ENCODE measurements at regions not wholly inside any gene's neighbourhood (a gene's known extent, or its start where the extent isn't known, plus 50 kb on each side); places are given as distances from the start of the nearest gene placed in this dataset.

GRCh38 chr3:117063930-117064329 lies 354.4 kb downstream of the TUSC7 start:
- no peaks in the 10 kb centered on the region for H3K4me1 ChIP-seq (ENCODE audit: control insufficient read depth, insufficient read depth, low read length)
- no peaks in the 10 kb centered on the region for H3K36me3 ChIP-seq (ENCODE audit: control insufficient read depth, insufficient read depth, low read length)
- H3K9ac ChIP-seq (ENCODE audit: low read length), result no peak overlapping the region
- H3K27me3 ChIP-seq (ENCODE audit: control insufficient read depth, insufficient read depth, low read length), result no peaks in the 10 kb centered on the region
- no peaks in the 10 kb centered on the region for H3K9me3 ChIP-seq (ENCODE audit: control insufficient read depth, low read length)
- H3K4me3 ChIP-seq (ENCODE audit: low read length), result no peak overlapping the region

GRCh38 chr3:117068301-117068700 lies 358.7 kb downstream of the TUSC7 start:
- H3K4me1 ChIP-seq (ENCODE audit: control insufficient read depth, insufficient read depth, low read length), result no peaks in the 10 kb centered on the region
- H3K9me3 ChIP-seq (ENCODE audit: control insufficient read depth, low read length), result no peaks in the 10 kb centered on the region

GRCh38 chr3:117074826-117075225 lies 365.2 kb downstream of the TUSC7 start:
- no peaks in the 10 kb centered on the region for H3K36me3 ChIP-seq (ENCODE audit: control insufficient read depth, insufficient read depth, low read length)
- no peaks in the 10 kb centered on the region for H3K4me1 ChIP-seq (ENCODE audit: control insufficient read depth, insufficient read depth, low read length)
- H3K4me3 ChIP-seq (ENCODE audit: low read length), result no peak overlapping the region
- no peak overlapping the region for H3K9ac ChIP-seq (ENCODE audit: low read length)
- no peaks in the 10 kb centered on the region for H3K9me3 ChIP-seq (ENCODE audit: control insufficient read depth, low read length)
- H3K27me3 ChIP-seq (ENCODE audit: control insufficient read depth, insufficient read depth, low read length), result no peaks in the 10 kb centered on the region

More at GRCh38 chr3:117068301-117068700, 358.7 kb downstream of the TUSC7 start:
- no peaks in the 10 kb centered on the region for H3K36me3 ChIP-seq (ENCODE audit: control insufficient read depth, insufficient read depth, low read length)
- no peak overlapping the region for H3K4me3 ChIP-seq (ENCODE audit: low read length)
- H3K27me3 ChIP-seq (ENCODE audit: control insufficient read depth, insufficient read depth, low read length), result no peaks in the 10 kb centered on the region
- H3K9ac ChIP-seq (ENCODE audit: low read length), result no peak overlapping the region

- no peak overlapping the region for H3K4me3 ChIP-seq (ENCODE audit: low read length)
- H3K9ac ChIP-seq (ENCODE audit: low read length), result no peak overlapping the region
- no peaks in the 10 kb centered on the region for H3K4me1 ChIP-seq (ENCODE audit: control insufficient read depth, insufficient read depth, low read length)
- no peaks in the 10 kb centered on the region for H3K27me3 ChIP-seq (ENCODE audit: control insufficient read depth, insufficient read depth, low read length)
- H3K36me3 ChIP-seq (ENCODE audit: control insufficient read depth, insufficient read depth, low read length), result no peaks in the 10 kb centered on the region
- H3K9me3 ChIP-seq (ENCODE audit: control insufficient read depth, low read length), result no peaks in the 10 kb centered on the region
Observed at GRCh38 chr3:117079997-117080396, 370.4 kb downstream of the TUSC7 start.

DNA sequence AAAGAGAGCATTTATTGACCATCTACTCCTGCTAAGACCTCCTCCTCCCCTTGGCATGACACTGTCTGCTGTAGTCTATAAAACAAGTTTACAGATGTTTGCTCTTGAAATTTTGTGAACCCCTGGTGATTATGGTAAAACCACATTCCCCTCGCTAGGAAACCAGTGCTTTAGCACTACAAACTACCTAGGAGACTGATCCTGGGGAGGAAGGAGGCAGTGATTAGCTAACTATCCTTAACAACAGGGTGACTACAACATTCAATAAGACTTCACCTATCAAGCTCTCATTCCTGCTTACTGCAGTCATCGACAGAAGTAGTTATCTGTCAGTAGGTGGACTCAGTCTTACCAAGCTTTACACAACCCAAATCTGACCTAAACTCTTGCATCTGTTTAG lies 371.3 kb downstream of the TUSC7 start:
- no peak overlapping the region for H3K9ac ChIP-seq (ENCODE audit: low read length)

DNA sequence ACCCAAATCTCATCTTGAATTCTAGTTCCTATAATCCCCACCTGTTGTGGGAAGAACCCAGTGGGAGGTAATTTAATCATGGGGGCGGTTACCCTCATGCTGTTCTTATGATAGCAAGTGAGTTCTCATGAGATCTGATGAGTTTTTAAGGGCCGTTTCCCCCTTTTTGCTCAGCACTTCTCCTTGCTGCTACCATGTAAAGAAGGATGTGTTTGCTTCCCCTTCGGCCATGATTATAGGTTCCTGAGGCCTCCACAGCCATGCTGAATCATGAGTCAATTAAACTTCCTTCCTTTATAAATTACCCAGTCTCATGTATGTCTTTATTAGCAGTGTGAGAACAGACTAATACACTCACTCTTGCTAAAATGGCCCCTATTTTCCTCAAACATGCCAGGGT lies 374.7 kb downstream of the TUSC7 start:
- no peak overlapping the region for H3K9ac ChIP-seq (ENCODE audit: low read length)
- no peaks in the 10 kb centered on the region for H3K36me3 ChIP-seq (ENCODE audit: control insufficient read depth, insufficient read depth, low read length)
- H3K4me3 ChIP-seq (ENCODE audit: low read length), result no peak overlapping the region
- H3K27me3 ChIP-seq (ENCODE audit: control insufficient read depth, insufficient read depth, low read length), result no peaks in the 10 kb centered on the region
- H3K4me1 ChIP-seq (ENCODE audit: control insufficient read depth, insufficient read depth, low read length), result no peaks in the 10 kb centered on the region
- H3K9me3 ChIP-seq (ENCODE audit: control insufficient read depth, low read length), result no peaks in the 10 kb centered on the region

More for the DNA sequence above, 371.3 kb downstream of the TUSC7 start:
- Histone ChIP-seq H3K36me3 (ENCODE audit: control insufficient read depth, insufficient read depth, low read length) (no peaks in the 10 kb centered on the region), H3K27me3 (ENCODE audit: control insufficient read depth, insufficient read depth, low read length) (no peaks in the 10 kb centered on the region), H3K4me1 (ENCODE audit: control insufficient read depth, insufficient read depth, low read length) (no peaks in the 10 kb centered on the region), H3K9me3 (ENCODE audit: control insufficient read depth, low read length) (no peaks in the 10 kb centered on the region), H3K4me3 (ENCODE audit: low read length) (no peak overlapping the region)

DNA sequence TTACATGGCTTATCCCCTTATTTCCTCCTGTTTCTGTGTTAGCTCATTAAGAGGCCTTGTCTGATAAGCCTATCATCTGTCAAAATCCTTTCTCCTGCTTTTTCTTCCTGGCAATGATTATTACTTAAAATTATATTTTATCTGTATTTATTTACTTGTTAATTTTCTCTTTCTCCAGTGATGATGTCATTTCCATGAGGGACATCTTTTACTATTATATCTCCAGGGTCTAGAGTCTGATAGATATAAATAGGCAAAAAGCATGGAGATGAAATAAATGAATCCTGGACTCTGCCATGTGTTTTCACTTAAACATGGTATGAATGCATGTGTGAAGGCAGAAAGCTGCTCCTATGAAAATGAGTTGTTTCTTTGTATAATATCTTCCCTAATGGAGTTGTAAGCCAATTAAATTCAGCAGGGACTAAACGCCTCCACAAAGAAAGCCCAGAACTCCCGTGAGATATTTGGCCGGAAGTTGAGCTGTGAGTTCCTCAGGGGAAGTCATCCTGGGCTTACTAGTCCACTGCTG lies 375.2 kb downstream of the TUSC7 start:
- Histone ChIP-seq H3K27me3 (ENCODE audit: control insufficient read depth, insufficient read depth, low read length) (no peaks in the 10 kb centered on the region), H3K9me3 (ENCODE audit: control insufficient read depth, low read length) (no peaks in the 10 kb centered on the region), H3K4me1 (ENCODE audit: control insufficient read depth, insufficient read depth, low read length) (no peaks in the 10 kb centered on the region), H3K4me3 (ENCODE audit: low read length) (no peak overlapping the region), H3K9ac (ENCODE audit: low read length) (no peak overlapping the region), H3K36me3 (ENCODE audit: control insufficient read depth, insufficient read depth, low read length) (no peaks in the 10 kb centered on the region)

DNA sequence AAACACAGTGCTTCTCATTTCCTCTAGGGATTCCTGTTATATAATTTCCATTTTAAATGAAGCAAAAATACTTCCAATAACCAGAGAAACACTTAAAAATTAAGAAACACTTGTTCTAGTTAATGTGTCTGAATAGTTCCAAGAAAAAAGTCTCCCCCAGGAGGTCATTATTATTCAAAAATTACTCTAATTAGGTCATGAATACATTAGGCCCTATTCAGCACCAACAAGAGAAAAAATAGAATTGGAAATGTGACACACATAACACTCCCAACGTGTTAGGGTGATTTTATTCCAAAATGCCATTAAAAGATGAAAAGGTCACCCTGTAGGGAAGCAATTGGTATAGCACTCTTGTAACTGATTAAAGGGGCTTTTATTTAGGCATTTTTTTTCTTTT lies 382.1 kb downstream of the TUSC7 start:
- no peak overlapping the region for H3K9ac ChIP-seq (ENCODE audit: low read length)
- H3K36me3 ChIP-seq (ENCODE audit: control insufficient read depth, insufficient read depth, low read length), result no peaks in the 10 kb centered on the region
- H3K4me3 ChIP-seq (ENCODE audit: low read length), result no peak overlapping the region
- H3K9me3 ChIP-seq (ENCODE audit: control insufficient read depth, low read length), result no peaks in the 10 kb centered on the region
- no peaks in the 10 kb centered on the region for H3K4me1 ChIP-seq (ENCODE audit: control insufficient read depth, insufficient read depth, low read length)
- H3K27me3 ChIP-seq (ENCODE audit: control insufficient read depth, insufficient read depth, low read length), result no peaks in the 10 kb centered on the region

GRCh38 chr3:117096549-117096948 lies 387.0 kb downstream of the TUSC7 start:
- Histone ChIP-seq H3K4me3 (ENCODE audit: low read length) (no peak overlapping the region), H3K4me1 (ENCODE audit: control insufficient read depth, insufficient read depth, low read length) (no peaks in the 10 kb centered on the region), H3K9me3 (ENCODE audit: control insufficient read depth, low read length) (no peaks in the 10 kb centered on the region), H3K9ac (ENCODE audit: low read length) (no peak overlapping the region), H3K27me3 (ENCODE audit: control insufficient read depth, insufficient read depth, low read length) (no peaks in the 10 kb centered on the region), H3K36me3 (ENCODE audit: control insufficient read depth, insufficient read depth, low read length) (no peaks in the 10 kb centered on the region)

- no peak overlapping the region for H3K4me3 ChIP-seq (ENCODE audit: low read length)
- H3K36me3 ChIP-seq (ENCODE audit: control insufficient read depth, insufficient read depth, low read length), result no peaks in the 10 kb centered on the region
- no peaks in the 10 kb centered on the region for H3K9me3 ChIP-seq (ENCODE audit: control insufficient read depth, low read length)
- H3K9ac ChIP-seq (ENCODE audit: low read length), result no peak overlapping the region
- H3K4me1 ChIP-seq (ENCODE audit: control insufficient read depth, insufficient read depth, low read length), result no peaks in the 10 kb centered on the region
- H3K27me3 ChIP-seq (ENCODE audit: control insufficient read depth, insufficient read depth, low read length), result no peaks in the 10 kb centered on the region
Observed at GRCh38 chr3:117097351-117097750, 387.8 kb downstream of the TUSC7 start.

DNA sequence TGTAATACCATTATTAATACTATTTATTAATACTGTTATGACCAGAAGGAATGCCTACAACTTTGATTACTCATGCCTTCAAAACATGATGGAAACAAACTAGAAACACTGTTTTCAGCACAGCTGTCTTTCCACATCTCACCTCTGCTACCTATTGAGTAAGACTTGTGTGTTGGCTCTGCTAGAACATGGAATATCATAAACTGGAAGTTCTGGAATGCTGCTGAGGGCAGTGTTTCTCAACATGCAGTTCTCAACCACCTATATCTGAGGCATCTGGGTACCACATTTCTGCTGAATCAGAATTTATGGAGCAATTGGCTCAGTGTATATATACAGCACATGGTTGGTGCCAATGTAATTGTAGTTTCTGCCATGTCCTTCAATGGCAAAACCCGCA lies 392.1 kb downstream of the TUSC7 start:
- no peak overlapping the region for H3K9ac ChIP-seq (ENCODE audit: low read length)
- H3K27me3 ChIP-seq (ENCODE audit: control insufficient read depth, insufficient read depth, low read length), result no peaks in the 10 kb centered on the region
- no peak overlapping the region for H3K4me3 ChIP-seq (ENCODE audit: low read length)
- H3K4me1 ChIP-seq (ENCODE audit: control insufficient read depth, insufficient read depth, low read length), result no peaks in the 10 kb centered on the region
- no peaks in the 10 kb centered on the region for H3K36me3 ChIP-seq (ENCODE audit: control insufficient read depth, insufficient read depth, low read length)
- H3K9me3 ChIP-seq (ENCODE audit: control insufficient read depth, low read length), result no peaks in the 10 kb centered on the region

DNA sequence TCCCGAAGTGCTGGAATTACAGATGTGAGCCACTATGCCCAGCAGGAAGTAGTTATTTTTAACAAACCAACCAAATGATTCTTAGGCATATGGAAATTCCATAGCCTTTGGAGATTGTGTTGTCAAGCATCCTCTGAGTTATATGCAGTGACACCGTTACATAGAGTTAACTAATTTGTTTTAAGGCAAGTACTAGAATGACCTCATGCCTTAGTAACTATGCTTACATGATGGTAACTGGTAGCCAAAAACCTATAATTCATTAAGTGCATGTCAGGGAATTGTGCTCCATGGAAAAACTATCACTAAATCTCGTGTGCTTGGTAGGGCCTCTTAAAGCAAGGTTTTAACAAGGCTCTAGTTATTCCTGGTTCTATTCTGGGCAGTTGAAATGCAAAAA lies 392.8 kb downstream of the TUSC7 start:
- no peaks in the 10 kb centered on the region for H3K27me3 ChIP-seq (ENCODE audit: control insufficient read depth, insufficient read depth, low read length)
- H3K9me3 ChIP-seq (ENCODE audit: control insufficient read depth, low read length), result no peaks in the 10 kb centered on the region
- no peaks in the 10 kb centered on the region for H3K36me3 ChIP-seq (ENCODE audit: control insufficient read depth, insufficient read depth, low read length)
- no peak overlapping the region for H3K9ac ChIP-seq (ENCODE audit: low read length)
- H3K4me3 ChIP-seq (ENCODE audit: low read length), result no peak overlapping the region
- no peaks in the 10 kb centered on the region for H3K4me1 ChIP-seq (ENCODE audit: control insufficient read depth, insufficient read depth, low read length)

- H3K9ac ChIP-seq (ENCODE audit: low read length), result no peak overlapping the region
- no peaks in the 10 kb centered on the region for H3K9me3 ChIP-seq (ENCODE audit: control insufficient read depth, low read length)
- H3K27me3 ChIP-seq (ENCODE audit: control insufficient read depth, insufficient read depth, low read length), result no peaks in the 10 kb centered on the region
- no peaks in the 10 kb centered on the region for H3K36me3 ChIP-seq (ENCODE audit: control insufficient read depth, insufficient read depth, low read length)
- H3K4me1 ChIP-seq (ENCODE audit: control insufficient read depth, insufficient read depth, low read length), result no peaks in the 10 kb centered on the region
- no peak overlapping the region for H3K4me3 ChIP-seq (ENCODE audit: low read length)
Observed at GRCh38 chr3:117103675-117104074, 394.1 kb downstream of the TUSC7 start.

Data from mucosa of stomach (tissue), 1 donor.